LNCAP (cell line): ENCODE measurements at regions not wholly inside any gene's neighbourhood (a gene's known extent, or its start where the extent isn't known, plus 50 kb on each side); places are given as distances from the start of the nearest gene placed in this dataset.

Experiments used
- CTCF ChIP-seq: fragments of 450-650 bp; IDR thresholded peaks from 2 replicates; pipeline ENCODE4 v1.5.1; 2017; ENCODE audit warnings: mild to moderate bottlenecking

GRCh38 chr18:39053571-39053970, 1488.0 kb upstream of the CELF4 start:
- no peak for TF ChIP-seq CTCF

- TF ChIP-seq CTCF, result no peak
These were observed 1485.4 kb upstream of the CELF4 start for GRCh38 chr18:39051013-39051412.

GRCh38 chr18:39039813-39040212, 1474.2 kb upstream of the CELF4 start:
- TF ChIP-seq CTCF, result no peak

GRCh38 chr18:39037925-39038324, 1472.3 kb upstream of the CELF4 start:
- TF ChIP-seq CTCF, result no peak

- no peak for TF ChIP-seq CTCF
These were observed 1467.7 kb upstream of the CELF4 start for GRCh38 chr18:39033312-39033711.

- TF ChIP-seq CTCF, result no peak
These were observed 1466.0 kb upstream of the CELF4 start for GRCh38 chr18:39031647-39032046.

DNA sequence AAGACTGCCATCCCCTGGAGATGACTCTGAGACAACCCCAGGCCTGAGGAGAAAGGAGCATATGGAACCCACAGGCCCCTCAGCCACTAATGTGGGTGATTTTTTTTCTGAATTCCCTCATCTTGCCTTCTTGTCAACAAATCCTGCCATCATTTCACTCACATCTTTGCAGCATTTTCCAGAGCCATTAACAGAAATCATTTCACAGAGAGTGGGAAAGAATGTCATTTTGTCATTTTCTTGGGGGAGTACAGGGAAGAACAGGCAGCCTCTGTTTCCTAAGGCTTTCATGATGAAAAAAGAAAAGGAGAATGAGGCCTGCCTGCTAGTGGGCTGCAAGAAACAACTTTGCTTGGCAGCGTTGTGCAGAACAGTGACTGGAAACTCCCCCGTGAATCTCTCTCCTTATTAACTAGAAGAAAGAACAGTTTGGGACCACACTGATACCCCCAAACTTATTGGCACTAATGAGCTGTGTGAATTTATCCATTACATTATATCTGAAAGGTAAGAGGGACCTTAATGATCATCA, 1464.6 kb upstream of the CELF4 start:
- TF ChIP-seq CTCF, result no peak

- TF ChIP-seq CTCF, result no peak
These were observed 1459.9 kb upstream of the CELF4 start for GRCh38 chr18:39025531-39025930.
